Left ventricle myocardium superior (tissue), 1 donor: ENCODE measurements at regions not wholly inside any gene's neighbourhood (a gene's known extent, or its start where the extent isn't known, plus 50 kb on each side); places are given as distances from the start of the nearest gene placed in this dataset.

Source experiments
- ATAC-seq: fragments of 200-7000 bp; cut with Tn5 transposase; one replicate; pipeline ENCODE4 v1.9.1; 2020; ENCODE audit warnings: mild to moderate bottlenecking, moderate library complexity
- DNase-seq: peaks from one replicate; pipeline ENCODE4 v3.0.0-alpha.2; 2020
- intact Hi-C: fragments of 100-400 bp; cut with micrococcal nuclease; formaldehyde crosslinking; loops from one replicate; pipeline ENCODE4 v1.11.0; 2022
- donor health status: DM: no; HTN: yes; CAD: no; lungs with severe emphysema.

DNA sequence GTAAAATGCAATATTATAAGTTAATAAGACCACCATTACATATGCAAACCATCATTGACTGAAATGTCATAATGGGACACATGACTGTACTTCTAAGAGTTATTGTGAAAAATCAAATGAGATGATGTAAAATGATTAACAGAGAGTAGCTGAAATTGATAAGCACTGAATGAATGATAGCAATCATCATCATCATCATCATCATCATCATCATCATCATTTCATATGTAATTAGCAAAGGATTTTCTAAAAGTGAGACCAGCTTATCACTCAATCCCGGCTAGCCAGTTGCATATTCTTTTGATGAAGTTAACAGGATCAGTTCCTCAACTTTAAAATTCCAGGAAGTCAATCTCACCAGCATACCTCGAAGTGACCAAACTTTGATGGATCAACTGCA, 650.3 kb upstream of the KLF4 start:
- DNase-seq (no peak), ATAC-seq (no peak)
- intact Hi-C loops = no loop called here

- ATAC-seq (no peak), DNase-seq (no peak)
- intact Hi-C loops = no loop called here
Observed at GRCh38 chr9:108138516-108138915, 648.9 kb upstream of the KLF4 start.

GRCh38 chr9:108136656-108137055, 647.1 kb upstream of the KLF4 start:
- no peak for DNase-seq
- intact Hi-C loops = no loop called here
- ATAC-seq = no peak

- no peak for ATAC-seq
- intact Hi-C loops = no loop called here
- DNase-seq = no peak
Observed at GRCh38 chr9:108134486-108135128, 645.0 kb upstream of the KLF4 start.

GRCh38 chr9:108133680-108134079, 644.1 kb upstream of the KLF4 start:
- DNase-seq (no peak), ATAC-seq (no peak)
- intact Hi-C loops = no loop called here

DNA sequence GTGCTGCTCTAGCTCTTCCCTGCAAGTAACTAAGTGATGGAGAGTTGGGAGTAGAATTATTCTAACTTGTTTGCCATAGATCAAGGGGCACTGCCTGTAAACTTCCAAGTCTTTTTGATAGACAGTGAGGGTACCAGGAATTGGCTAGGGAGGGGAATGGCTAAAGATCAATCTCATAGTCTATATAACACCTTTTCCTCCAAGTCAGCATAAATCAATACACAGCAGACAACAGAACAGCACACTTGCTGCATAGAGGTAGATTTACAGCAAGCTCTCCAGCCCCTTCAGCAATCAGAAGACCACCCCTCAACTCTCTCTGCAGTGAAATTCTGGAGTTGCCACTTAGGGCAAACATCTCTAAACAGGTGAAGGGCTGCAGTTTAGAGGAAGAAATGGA, 643.5 kb upstream of the KLF4 start:
- ATAC-seq = no peak
- intact Hi-C loops = no loop called here
- no peak for DNase-seq

GRCh38 chr9:108130905-108131304, 641.3 kb upstream of the KLF4 start:
- DNase-seq (no peak), ATAC-seq (no peak)
- intact Hi-C loops = no loop called here

DNA sequence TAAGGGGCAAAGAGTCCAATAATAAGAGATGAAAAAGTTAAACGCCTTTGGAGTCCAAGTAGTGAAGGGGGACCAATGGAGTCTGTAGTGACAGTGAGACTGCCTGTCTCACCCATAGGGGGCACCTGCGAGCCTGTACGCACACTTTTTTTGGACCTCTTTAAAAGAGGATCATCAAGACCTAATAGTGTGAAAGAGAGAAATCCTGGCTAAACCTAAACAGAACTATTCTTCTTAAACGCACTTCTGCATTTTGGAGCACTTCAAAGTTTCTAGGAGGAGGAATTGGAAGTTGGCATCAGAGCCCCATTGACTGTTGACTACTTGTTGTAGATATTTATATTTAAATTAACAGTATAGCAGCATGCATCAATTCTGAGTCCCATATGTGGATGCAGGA, 636.1 kb upstream of the KLF4 start:
- intact Hi-C loops = no loop called here
- DNase-seq (peak; percentile 25), ATAC-seq (no peak)

DNA sequence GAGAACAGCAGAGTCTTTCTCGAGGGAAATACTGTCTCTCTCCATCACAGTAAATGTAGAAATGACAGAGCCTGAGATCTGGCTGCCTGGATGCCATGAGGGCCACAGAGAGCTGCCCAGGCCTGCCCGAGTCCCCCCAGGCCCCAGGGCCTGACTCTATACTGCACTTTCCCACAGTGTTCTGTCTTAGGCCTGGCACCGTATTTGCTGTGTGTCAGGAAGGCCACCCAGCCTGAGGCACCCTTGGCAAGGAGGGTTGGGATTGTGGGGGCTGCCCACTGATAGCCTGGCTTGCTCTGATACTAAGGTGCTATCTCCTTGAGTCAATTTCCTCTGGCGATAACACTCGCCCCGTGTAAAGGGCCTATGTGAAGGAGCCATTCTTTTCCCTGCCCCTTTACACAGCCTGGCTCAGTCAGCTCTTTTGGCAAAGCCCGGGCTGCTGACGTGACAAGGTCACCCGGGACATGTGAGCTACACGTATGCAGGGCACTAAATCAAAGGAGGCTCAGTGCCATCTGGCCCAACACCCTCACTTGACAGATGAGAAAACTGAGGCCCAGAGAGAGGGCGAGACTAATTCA, 630.1 kb upstream of the KLF4 start:
- DNase-seq (peak; percentile 64), ATAC-seq (peak; percentile 65)
- intact Hi-C loops = no loop called here

DNA sequence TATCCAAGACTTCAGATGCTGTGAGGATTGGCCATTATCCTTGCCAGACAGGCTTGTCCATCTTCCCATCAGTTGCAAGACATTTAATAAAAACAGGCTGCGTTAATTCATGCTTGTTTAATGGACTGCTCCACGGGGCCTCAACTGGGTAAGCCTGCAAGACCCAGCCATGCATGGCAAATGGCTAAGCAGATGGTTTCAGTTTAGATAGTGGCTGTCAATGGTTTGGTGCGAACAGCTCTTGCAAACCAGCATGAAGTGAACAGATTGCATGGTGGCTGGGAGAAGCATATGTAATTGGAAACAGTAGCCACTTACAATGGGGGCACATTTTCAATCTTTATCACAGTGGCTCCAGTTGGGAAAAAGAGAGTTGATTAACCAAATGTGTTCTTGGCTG, 628.2 kb upstream of the KLF4 start:
- no peak for ATAC-seq
- intact Hi-C loops = no loop called here
- DNase-seq = no peak

GRCh38 chr9:108117306-108117705, 627.7 kb upstream of the KLF4 start:
- ATAC-seq (no peak), DNase-seq (no peak)
- intact Hi-C loops = no loop called here

DNA sequence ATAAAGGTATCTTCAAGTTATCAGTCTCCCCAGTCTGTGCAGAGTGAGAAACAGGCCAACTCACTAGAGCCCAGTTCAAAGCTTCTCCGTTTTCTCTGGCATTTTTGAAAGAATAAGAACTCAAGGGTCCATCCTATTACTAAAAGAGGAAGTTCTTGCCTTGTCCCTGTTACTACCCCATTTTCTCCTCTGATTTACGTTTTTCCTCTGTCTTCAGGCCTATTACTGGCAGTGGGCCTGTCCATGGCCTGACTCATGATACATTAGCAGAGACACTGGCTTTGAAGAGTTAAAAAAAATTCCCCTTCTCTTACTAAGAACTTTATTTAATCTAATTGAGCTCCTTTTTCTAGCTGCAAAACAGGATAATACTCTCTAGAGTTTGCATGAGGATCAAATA, 624.0 kb upstream of the KLF4 start:
- intact Hi-C loops = no loop called here
- no peak for DNase-seq
- no peak for ATAC-seq

DNA sequence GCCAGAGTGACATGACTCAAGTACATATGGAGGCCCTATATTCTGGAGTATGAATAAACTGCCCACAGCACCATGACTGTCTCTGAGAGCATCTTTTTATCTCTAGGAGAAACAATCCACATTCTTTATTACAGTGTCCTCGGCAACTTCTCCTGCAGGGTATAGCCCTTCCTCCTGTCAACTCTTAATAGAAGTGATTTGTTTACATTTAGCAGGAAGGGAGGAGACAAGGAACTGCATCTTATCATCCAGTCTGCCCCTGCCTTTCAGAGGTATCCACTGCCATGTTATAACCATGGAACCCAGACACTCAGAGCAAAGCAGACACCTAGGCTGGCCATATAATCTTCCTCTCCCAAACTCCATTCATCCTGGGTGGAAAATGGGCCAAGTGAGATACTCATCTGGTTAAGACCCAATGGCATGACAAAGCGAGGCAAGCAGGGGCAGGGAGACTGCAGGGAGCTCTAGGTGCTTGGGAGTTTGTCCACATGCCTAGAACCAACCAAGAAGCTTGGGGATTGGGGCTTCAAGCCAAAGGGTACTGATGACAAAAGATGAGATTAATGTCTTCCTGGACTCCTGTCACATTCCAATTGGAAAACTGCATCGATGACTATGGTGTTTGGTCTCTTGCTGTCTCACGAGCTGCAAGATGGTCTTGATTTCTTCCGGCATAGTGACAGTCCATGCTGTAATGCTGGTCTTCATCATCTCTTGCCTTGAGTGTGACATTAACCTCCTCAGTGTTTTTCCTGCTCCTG, 620.5 kb upstream of the KLF4 start:
- ATAC-seq = no peak
- DNase-seq = no peak
- intact Hi-C loops = no loop called here

- ATAC-seq (no peak), DNase-seq (no peak)
- intact Hi-C loops = no loop called here
Observed at GRCh38 chr9:108108852-108109448, 619.4 kb upstream of the KLF4 start.

DNA sequence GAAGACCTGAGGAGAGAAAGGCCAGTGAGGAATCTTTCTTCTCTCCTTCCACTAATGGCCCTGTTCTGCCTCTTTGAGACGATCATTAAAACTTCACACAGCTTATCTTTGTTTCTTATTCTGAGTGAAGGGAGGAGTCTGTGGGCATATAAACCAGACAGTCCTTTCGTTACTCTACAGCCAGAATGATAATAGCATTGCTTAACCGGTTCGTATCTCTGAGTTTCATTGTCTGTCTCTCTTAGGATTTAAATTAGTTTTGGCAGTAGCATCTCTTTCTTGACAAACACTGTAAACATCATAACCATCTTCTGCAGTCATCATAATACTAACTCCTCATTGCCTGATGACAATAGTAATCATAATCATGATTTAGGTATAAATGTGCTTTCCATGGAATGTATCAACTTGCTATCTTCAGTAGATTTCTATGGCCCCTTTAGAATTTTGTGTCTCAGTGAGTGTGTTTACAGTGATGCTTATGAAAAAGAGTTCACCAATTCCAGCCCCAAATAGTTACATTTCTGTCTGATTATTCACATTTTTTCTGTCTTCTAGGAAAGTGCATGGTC, 618.8 kb upstream of the KLF4 start:
- ATAC-seq = no peak
- intact Hi-C loops = no loop called here

DNA sequence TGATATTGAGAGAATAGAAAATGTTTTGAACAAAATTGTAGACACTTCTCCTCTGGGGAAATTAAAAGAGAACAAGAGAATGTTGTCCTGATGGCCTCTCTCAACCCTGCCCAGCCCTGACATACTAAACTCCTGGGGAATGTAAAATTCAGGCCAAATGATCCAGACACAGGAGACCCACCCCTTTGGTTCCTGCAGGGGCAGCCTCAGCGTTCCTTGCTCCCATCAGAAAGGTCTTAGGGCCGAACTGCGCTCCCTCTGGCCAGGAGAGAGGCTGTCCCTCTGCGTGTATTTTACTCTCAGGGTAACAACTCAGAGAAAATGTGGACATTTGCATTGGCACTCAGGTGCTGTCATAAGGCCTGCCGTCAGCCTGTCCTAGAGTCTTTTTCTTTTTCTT, 616.3 kb upstream of the KLF4 start:
- no peak for DNase-seq
- intact Hi-C loops = no loop called here
- ATAC-seq = peak; percentile 63

More for the DNA sequence above, 618.8 kb upstream of the KLF4 start:
- DNase-seq = no peak

DNA sequence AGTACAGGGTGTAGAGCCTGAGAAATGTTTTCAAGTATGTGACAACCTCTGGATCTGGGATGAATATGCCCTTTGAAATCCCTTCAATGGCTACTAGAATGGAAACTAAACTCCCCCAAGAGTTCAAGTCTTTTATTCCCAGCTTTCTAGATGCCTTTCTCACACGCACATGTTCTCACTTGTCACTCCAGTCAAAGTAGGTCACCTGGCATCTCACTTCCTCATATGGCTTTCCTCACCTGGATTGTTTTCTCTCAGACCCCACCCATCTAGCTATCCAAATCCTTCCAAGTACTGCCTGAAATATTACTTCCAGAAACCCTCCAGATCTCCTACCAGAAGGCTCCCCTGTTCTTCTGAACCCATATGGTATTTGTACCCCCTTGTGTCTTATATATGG, 615.4 kb upstream of the KLF4 start:
- intact Hi-C loops = no loop called here
- DNase-seq = no peak
- no peak for ATAC-seq

- DNase-seq (no peak), ATAC-seq (no peak)
- intact Hi-C loops = no loop called here
Observed at GRCh38 chr9:108103046-108103693, 613.6 kb upstream of the KLF4 start.

GRCh38 chr9:108101410-108101809, 611.8 kb upstream of the KLF4 start:
- ATAC-seq (no peak), DNase-seq (no peak)
- intact Hi-C loops = no loop called here

- intact Hi-C loops = no loop called here
- ATAC-seq (no peak), DNase-seq (no peak)
Observed at GRCh38 chr9:108100571-108100970, 611.0 kb upstream of the KLF4 start.
